Activated naive CD8-positive, alpha-beta T cell treated with anti-CD3 and anti-CD28 coated beads, Interleukin-2, amount 50 U/mL, for 24 hours (primary cell): ENCODE measurements at regions not wholly inside any gene's neighbourhood (a gene's known extent, or its start where the extent isn't known, plus 50 kb on each side); places are given as distances from the start of the nearest gene placed in this dataset.
A peak's percentile ranks its signal among the peaks of the same experiment; 100 is the strongest.
"Not testable (repeated sequence)": the region's sequence is repeated elsewhere in the genome, so short reads cannot be mapped to it uniquely, and the experiment has no call there.

Source experiments
- ATAC-seq: fragments of 150-1000 bp; cut with Tn5 transposase; one replicate; pipeline ENCODE4 v1.10.0; 2021
- DNase-seq: peaks from one replicate; pipeline ENCODE4 v3.0.0; 2021
- H3K27ac Mint-ChIP-seq: one replicate; pipeline ENCODE4 v1.8.0; 2021; ENCODE audit warnings: mild to moderate bottlenecking, mixed read lengths
- H3K27me3 Mint-ChIP-seq: one replicate; pipeline ENCODE4 v1.8.0; 2021; ENCODE audit warnings: mixed read lengths
- H3K36me3 Mint-ChIP-seq: one replicate; pipeline ENCODE4 v1.8.0; 2021; ENCODE audit warnings: low read depth, mixed read lengths
- H3K4me1 Mint-ChIP-seq: one replicate; pipeline ENCODE4 v1.8.0; 2021; ENCODE audit warnings: mixed read lengths
- H3K4me3 Mint-ChIP-seq: one replicate; pipeline ENCODE4 v1.8.0; 2021; ENCODE audit warnings: mild to moderate bottlenecking, moderate library complexity, mixed read lengths
- H3K9me3 Mint-ChIP-seq: one replicate; pipeline ENCODE4 v1.8.0; 2021; ENCODE audit warnings: mixed read lengths

DNA sequence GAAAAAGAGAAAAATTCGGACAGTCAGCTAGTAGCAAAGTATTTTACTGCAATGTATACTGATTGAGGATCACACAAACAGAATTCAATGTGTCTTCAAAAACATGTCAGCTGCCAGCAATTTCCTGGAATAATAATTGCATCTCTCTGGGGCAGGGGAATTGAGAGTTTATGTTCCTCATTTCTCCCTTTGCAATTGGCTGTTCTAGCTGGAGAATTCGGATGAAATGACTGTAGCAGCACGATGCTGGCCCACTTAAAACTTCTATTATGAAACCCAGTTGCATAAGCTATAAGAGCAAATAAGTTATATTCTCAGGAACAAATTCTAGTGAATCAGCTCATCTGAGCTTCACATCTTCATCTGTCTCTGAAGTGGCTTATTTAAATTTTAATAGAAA, 99.9 kb upstream of the CPEB2 start:
- Mint-ChIP-seq H3K4me1 (peaks cover 17% of the 10 kb centered on the region), H3K4me3 (no peak overlapping the region), H3K27ac (no peak overlapping the region), H3K36me3 (no peaks in the 10 kb centered on the region), H3K27me3 (peaks cover 17% of the 10 kb centered on the region), H3K9me3 (peaks cover 4% of the 10 kb centered on the region)
- ATAC-seq (no peak), DNase-seq (no peak)

DNA sequence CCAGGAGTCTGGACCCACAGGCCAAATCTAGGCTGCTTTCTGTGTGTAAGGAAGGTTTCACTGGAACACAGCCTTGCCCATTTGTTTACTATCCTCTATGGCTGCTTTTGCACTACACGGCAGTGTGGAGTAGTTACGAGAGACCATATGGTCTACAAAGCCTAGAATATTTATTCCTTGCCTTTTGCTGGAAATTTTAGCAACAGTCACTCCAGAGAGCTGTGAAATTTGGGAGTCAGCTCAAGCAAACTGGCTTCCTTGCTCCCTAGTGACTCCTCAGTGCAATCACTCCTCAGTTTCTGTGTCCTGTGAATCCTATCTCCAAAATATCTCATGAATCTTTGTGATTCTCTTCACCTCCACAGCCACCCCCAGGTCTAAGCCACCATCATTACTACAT, 99.0 kb upstream of the CPEB2 start:
- no peak overlapping the region for H3K27ac Mint-ChIP-seq
- H3K4me1 Mint-ChIP-seq: peaks cover 17% of the 10 kb centered on the region
- DNase-seq: no peak

DNA sequence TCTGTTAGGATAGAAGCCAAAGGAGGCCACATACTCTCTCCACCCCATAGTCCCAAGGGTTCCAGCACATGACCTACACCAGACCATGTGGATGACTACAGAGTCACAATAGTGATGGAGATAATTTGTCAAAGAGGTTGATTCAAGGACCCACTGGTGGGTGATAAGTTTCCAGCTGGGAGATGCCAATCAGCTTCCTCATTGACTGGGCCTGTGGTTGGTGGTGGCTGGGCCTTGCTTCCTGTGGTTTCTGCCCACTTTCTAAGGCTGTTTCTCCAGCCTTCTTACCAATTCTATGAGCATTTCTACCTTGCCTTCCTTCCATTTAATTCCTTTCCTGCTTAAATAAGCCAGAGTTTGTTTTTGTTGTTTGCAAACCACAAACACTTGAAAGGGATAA, 95.5 kb upstream of the CPEB2 start:
- no peaks in the 10 kb centered on the region for H3K36me3 Mint-ChIP-seq
- DNase-seq: peak; percentile 17
- peaks cover 21% of the 10 kb centered on the region for H3K27me3 Mint-ChIP-seq
- peaks cover 4% of the 10 kb centered on the region for H3K9me3 Mint-ChIP-seq
- H3K4me3 Mint-ChIP-seq: no peak overlapping the region
- H3K27ac Mint-ChIP-seq: no peak overlapping the region
- peaks cover 17% of the 10 kb centered on the region for H3K4me1 Mint-ChIP-seq
- ATAC-seq: peak; percentile 84

More for the DNA sequence above, 99.0 kb upstream of the CPEB2 start:
- no peak for ATAC-seq
- H3K4me3 Mint-ChIP-seq: no peak overlapping the region
- no peaks in the 10 kb centered on the region for H3K36me3 Mint-ChIP-seq
- H3K27me3 Mint-ChIP-seq: peaks cover 10% of the 10 kb centered on the region
- H3K9me3 Mint-ChIP-seq: peaks cover 4% of the 10 kb centered on the region

DNA sequence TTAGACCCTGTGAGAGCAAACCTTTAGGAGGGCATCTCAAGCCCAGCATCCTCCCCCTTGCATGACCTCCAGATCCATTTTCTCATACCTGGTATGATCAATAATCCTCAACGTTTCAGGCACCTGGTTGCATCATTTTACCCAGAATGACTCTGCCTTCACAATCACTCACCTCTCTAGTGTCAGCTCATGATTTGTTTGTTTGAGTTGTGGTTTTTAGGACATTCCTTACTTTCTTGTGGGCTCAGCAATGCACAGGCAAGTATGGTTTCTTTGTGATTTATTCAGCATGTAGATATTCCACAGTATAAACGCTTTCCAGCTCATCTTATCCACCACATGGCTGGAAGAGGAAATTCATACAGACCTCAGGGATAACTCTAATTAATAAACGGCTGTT, 93.6 kb upstream of the CPEB2 start:
- Mint-ChIP-seq H3K27ac (no peak overlapping the region), H3K4me3 (no peak overlapping the region), H3K36me3 (no peaks in the 10 kb centered on the region), H3K27me3 (peaks cover 25% of the 10 kb centered on the region), H3K4me1 (peaks cover 17% of the 10 kb centered on the region), H3K9me3 (peaks cover 4% of the 10 kb centered on the region)
- ATAC-seq: no peak
- DNase-seq: no peak

DNA sequence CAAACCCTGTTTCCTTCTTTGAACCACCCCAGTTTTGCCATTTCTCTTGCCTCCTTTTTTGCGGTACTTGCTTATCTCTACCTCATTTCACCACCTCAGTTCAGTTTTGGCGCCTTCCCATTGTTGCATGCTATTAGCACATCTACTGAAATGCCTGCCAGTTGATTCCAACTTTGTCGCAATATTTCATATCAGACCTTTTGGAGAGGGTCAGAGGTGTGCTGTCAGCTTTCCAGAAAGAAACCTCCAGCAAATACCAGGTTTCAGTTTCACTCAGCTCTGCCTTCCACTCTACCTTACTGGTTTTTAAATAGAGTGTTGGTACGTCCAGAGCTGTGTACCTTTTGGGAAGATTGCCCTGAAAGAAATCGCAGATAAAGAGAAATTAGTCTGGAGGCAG, 91.9 kb upstream of the CPEB2 start:
- ATAC-seq (no peak), DNase-seq (no peak)
- no peak overlapping the region for H3K27ac Mint-ChIP-seq
- H3K36me3 Mint-ChIP-seq: no peaks in the 10 kb centered on the region
- H3K4me1 Mint-ChIP-seq: peaks cover 12% of the 10 kb centered on the region
- peaks cover 28% of the 10 kb centered on the region for H3K27me3 Mint-ChIP-seq
- no peak overlapping the region for H3K4me3 Mint-ChIP-seq
- H3K9me3 Mint-ChIP-seq: peaks cover 4% of the 10 kb centered on the region

DNA sequence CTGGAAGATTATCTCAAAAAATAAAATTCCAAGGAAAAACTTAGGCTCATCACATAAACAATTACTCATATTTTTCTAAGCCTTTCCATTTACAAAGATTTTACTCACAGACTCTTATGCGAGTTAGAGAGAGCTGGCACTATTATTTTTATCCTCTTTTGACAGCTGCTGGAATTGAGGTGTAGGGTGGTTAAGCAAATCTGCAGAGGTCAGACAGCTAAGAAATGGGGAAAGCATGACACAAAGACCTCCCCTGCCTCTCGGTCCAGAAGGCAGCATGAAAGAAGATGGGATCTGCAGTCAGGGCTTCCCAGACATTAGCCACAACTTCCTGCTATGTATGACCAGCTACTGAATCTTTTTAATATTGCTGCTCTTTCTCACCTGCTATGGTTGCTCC, 89.9 kb upstream of the CPEB2 start:
- no peak overlapping the region for H3K4me3 Mint-ChIP-seq
- ATAC-seq (no peak), DNase-seq (no peak)
- no peaks in the 10 kb centered on the region for H3K36me3 Mint-ChIP-seq
- H3K27me3 Mint-ChIP-seq: peaks cover 30% of the 10 kb centered on the region
- no peak overlapping the region for H3K27ac Mint-ChIP-seq
- no peaks in the 10 kb centered on the region for H3K4me1 Mint-ChIP-seq
- no peaks in the 10 kb centered on the region for H3K9me3 Mint-ChIP-seq

DNA sequence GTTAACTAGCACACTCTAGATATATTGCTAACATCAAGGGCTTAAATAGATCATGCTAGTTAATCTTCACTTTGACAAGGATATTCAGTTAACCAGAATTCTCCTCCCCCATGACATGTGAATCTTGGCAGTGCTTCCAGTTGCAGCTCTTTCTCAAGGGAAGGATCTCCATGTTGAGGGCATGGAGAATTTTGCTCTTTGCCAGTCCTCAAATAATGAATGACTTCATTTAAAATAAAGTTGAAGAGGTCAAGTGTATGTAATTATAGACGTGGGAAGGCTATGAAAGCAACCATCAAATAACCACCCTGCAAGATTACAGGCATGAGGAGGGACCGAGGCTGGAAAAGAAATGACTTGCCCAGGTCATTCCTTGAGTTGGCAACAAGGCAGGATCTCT, 87.3 kb upstream of the CPEB2 start:
- Mint-ChIP-seq H3K4me3 (no peak overlapping the region), H3K27me3 (peaks cover 21% of the 10 kb centered on the region), H3K4me1 (no peaks in the 10 kb centered on the region), H3K9me3 (no peaks in the 10 kb centered on the region), H3K27ac (no peak overlapping the region), H3K36me3 (no peaks in the 10 kb centered on the region)
- DNase-seq (no peak), ATAC-seq (no peak)

DNA sequence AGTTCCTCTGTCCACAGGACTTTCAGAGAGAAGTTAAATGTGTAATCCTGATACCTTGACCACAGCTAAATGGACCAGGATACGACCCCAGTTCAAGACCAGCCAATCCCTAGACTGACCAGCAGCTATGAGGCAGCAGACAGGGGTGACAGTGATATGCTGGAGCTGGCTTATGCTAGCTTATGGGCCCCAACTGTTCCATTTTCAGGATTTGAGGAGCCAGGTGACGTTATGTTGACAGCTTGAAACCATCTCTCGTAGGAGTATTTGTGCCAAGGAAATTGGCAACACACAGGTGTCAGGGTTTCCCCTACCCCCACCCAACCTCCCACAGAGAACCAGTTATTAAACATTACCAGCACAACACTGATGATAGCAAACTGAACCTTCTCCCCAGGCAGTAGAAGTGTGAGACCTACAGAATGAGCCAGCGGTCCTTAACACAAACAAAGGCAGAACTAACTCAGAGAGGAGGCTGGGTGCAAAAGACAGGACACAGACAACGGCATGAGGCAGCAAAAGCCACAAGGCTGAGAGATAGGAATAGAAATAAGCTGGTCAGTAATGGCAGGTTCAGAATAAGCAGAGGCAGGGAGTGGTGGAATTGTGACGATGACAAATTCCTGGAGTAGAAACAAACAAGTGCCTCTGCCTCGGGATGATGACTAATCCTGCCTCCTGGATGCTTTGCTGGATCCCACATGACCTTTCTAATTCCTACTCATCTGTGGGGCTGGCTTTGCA, 85.6 kb upstream of the CPEB2 start:
- H3K27ac Mint-ChIP-seq: no peak overlapping the region
- no peak overlapping the region for H3K4me3 Mint-ChIP-seq
- no peaks in the 10 kb centered on the region for H3K4me1 Mint-ChIP-seq
- H3K9me3 Mint-ChIP-seq: no peaks in the 10 kb centered on the region
- H3K27me3 Mint-ChIP-seq: peaks cover 11% of the 10 kb centered on the region
- DNase-seq (no peak), ATAC-seq (no peak)
- no peaks in the 10 kb centered on the region for H3K36me3 Mint-ChIP-seq

DNA sequence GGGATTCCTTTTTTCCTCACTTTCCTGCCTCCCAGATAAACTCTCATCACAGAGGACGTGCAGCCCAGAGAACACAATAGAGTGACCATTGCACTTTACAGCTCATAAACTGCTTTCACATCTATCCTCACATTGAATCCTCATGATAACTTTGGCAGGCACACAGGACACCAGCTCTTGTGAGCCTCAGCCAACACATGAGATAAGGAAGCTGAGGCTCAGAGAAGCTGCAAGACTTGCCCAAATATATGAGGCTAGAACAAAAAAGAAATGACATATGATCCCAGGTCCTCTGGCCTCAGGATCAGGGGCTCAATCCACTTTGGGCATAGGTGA, 85.0 kb upstream of the CPEB2 start:
- Mint-ChIP-seq H3K4me1 (no peaks in the 10 kb centered on the region), H3K9me3 (no peaks in the 10 kb centered on the region), H3K36me3 (no peaks in the 10 kb centered on the region), H3K27me3 (peaks cover 11% of the 10 kb centered on the region), H3K27ac (no peak overlapping the region), H3K4me3 (no peak overlapping the region)
- DNase-seq: no peak
- ATAC-seq: no peak

DNA sequence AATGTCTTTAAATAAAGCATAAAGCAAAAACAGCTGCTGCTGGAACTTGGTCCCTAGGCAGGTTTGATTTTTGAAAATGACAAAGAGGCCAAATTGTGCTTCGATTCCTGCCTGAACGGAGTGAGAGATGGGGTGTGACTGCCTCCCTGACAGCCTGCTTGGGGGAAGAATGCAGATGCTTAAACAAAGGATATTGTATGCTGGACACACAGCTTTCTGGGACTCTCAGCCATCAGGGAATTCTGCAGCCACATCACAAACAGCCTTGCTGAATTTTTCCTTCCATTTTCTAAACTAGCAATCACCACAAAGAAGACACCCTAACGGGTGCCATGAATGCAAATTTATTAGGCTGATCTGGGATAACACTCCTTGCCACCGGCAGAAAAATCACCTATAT, 83.9 kb upstream of the CPEB2 start:
- Mint-ChIP-seq H3K27ac (no peak overlapping the region), H3K4me3 (no peak overlapping the region), H3K9me3 (no peaks in the 10 kb centered on the region), H3K27me3 (peaks cover 7% of the 10 kb centered on the region), H3K4me1 (no peaks in the 10 kb centered on the region), H3K36me3 (no peaks in the 10 kb centered on the region)
- ATAC-seq: no peak
- DNase-seq: no peak

DNA sequence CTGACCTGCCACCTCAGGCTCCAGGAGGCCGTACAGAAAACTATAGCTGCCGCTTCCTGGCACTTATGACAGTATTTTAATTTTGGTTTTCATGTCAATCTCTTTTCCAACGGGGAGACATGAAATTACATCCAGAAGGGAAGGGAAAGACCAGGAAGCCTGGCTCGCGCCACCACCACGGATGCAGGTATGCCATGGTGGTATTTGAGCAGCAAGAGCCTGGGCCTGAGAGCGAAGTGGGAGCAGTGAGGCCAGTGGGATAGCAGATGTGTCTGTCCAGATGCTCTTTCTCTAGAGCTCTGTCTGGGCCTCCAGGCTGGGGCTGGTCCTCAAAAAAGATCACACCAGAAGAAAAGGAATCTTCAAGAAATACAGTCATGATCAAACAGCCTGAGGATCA, 82.5 kb upstream of the CPEB2 start:
- DNase-seq: no peak
- no peak for ATAC-seq
- Mint-ChIP-seq H3K9me3 (no peaks in the 10 kb centered on the region), H3K27ac (no peak overlapping the region), H3K4me3 (no peak overlapping the region), H3K4me1 (no peaks in the 10 kb centered on the region), H3K27me3 (peaks cover 7% of the 10 kb centered on the region), H3K36me3 (no peaks in the 10 kb centered on the region)

DNA sequence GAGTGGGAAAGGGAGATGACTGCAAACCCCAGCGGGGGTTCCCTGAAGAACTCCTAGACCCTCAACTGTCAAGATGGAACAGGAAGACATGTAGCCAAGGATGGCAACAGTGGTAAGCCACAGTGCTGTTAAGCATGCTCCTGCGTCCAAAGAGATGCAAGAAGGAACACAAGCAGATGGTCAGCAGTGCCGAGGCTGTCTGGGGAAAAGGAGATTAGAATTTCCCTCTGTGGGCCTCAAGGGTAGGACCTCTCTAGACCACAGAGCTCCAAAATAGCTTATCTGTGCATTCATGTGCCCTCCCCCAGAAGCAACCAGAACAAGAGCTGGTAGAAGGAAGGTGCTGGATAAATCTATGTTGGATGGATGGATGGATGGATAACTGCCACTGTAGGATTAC, 82.0 kb upstream of the CPEB2 start:
- peaks cover 5% of the 10 kb centered on the region for H3K27me3 Mint-ChIP-seq
- no peak overlapping the region for H3K27ac Mint-ChIP-seq
- H3K36me3 Mint-ChIP-seq: no peaks in the 10 kb centered on the region
- no peaks in the 10 kb centered on the region for H3K4me1 Mint-ChIP-seq
- H3K9me3 Mint-ChIP-seq: no peaks in the 10 kb centered on the region
- no peak for ATAC-seq
- H3K4me3 Mint-ChIP-seq: no peak overlapping the region
- no peak for DNase-seq

DNA sequence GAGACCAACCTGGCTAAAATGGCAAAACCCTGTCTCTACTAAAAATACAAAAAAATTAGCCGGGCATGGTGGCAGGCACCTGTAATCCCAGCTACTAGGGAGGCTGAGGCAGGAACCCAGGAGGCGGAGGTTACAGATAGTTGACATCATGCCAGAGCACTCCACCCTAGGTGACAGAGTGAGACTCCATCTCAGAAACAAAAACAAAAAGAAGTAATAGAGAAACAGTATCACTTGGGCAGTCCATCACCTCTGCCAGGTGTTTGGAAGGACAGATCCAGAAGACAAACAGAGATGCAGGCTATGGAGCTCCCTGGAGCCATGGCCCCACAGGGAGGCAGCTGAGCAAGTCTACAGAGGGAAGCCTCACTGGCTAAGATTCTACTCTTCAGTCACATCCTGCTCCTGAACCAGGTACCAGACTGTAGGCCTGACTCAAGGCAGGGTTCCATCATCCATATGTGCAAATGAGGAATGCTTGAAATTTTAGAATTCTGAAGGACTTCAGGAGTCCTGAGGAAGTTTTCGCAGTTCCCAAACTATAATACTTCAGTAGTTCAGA, 81.4 kb upstream of the CPEB2 start:
- H3K9me3 Mint-ChIP-seq: no peaks in the 10 kb centered on the region
- DNase-seq (no peak), ATAC-seq (peak; percentile 54)
- no peaks in the 10 kb centered on the region for H3K4me1 Mint-ChIP-seq
- H3K4me3 Mint-ChIP-seq: no peak overlapping the region
- H3K27me3 Mint-ChIP-seq: peaks cover 4% of the 10 kb centered on the region
- no peak overlapping the region for H3K27ac Mint-ChIP-seq
- H3K36me3 Mint-ChIP-seq: no peaks in the 10 kb centered on the region

DNA sequence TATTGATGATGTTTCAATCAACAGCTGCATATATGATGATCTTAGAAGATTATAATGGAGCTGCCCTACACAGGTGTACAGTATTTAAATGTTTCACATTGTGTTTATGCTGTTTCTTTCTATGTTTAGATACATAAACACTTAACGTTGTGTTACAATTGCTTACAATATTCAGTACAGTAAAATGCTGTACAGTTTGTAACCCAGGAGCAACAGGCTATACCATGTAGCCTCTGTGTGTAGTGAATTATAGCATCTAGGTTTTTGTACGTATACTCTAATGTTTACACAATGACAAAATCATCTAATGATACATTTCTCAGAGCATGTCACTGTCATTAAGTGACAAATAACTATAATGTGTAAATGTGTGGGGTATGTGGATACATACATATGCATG, 80.5 kb upstream of the CPEB2 start:
- H3K27me3 Mint-ChIP-seq, H3K4me1 Mint-ChIP-seq, DNase-seq, H3K36me3 Mint-ChIP-seq, ATAC-seq, H3K4me3 Mint-ChIP-seq, H3K27ac Mint-ChIP-seq, H3K9me3 Mint-ChIP-seq: not testable (repeated sequence)

DNA sequence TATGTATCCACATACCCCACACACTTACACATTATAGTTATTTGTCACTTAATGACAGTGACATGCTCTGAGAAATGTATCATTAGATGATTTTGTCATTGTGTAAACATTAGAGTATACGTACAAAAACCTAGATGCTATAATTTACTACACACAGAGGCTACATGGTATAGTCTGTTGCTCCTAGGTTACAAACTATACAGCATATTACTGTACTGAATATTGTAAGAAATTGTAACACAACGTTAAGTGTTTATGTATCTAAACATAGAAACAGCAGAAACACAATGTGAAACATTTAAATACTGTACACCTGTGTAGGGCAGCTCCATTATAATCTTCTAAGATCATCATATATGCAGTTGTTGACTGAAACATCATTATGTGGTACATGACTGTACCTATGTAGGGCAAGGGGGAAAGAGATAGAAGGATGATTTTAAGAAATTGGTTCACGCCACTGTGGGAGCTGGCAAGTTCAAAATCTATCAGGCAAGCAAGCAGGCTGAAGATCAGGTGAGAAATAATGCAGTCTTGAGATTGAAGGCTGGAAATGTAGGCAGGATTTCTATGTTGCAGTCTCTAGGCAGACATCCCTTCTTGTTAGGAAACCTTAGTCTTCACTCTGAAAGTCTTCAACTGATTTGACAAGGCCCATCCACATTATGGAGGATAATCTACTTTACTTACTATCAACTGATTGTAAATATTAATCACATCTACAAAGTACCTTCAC, 78.0 kb upstream of the CPEB2 start:
- no peak overlapping the region for H3K4me3 Mint-ChIP-seq
- ATAC-seq (peak; percentile 18), DNase-seq (no peak)
- H3K27me3 Mint-ChIP-seq: no peaks in the 10 kb centered on the region
- H3K9me3 Mint-ChIP-seq: no peaks in the 10 kb centered on the region
- no peak overlapping the region for H3K27ac Mint-ChIP-seq
- H3K36me3 Mint-ChIP-seq: no peaks in the 10 kb centered on the region
- H3K4me1 Mint-ChIP-seq: no peaks in the 10 kb centered on the region
